Omental fat pad (tissue), 3 donors: ENCODE measurements at regions not wholly inside any gene's neighbourhood (a gene's known extent, or its start where the extent isn't known, plus 50 kb on each side); places are given as distances from the start of the nearest gene placed in this dataset.

ENCODE experiments used
- ATAC-seq: fragments of 150-250 bp; one replicate; pipeline ENCODE4 v1.9.1; 2016; ENCODE audit warnings: mild to moderate bottlenecking, moderate library complexity; ENCODE audit not compliant: low FRiP score
- DNase-seq: peaks from one replicate; pipeline ENCODE4 v3.0.0-alpha.2; 2019; ENCODE audit warnings: low spot score
- CTCF ChIP-seq, 3 donors: fragments of 450-650 bp; IDR thresholded peaks; one replicate each; pipeline ENCODE4 v1.5.1; 2016 to 2017; ENCODE audit warnings: antibody characterized with exemption in 3 of 3, mild to moderate bottlenecking in 3 of 3, moderate library complexity in 2 of 3

DNA sequence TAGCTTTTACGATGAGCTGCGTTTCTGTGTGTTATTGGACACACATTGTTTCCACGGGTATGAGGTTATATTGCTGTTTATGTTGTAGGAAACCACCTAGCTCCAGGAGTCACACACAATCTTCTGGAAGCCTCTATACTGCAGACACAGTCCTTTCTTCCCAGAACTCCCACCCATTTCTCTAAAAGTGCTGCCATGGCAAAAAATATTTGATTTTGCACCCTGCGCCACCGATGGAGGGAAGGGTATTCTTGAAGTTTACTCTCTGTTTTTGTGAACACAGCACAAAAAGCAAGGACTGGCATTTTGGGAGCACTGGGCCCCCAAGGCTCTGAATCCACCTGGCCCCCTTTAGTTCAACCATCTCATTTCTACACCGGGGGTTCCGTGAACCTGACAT, 187.5 kb downstream of the ICE1 start:
- no peak for ATAC-seq
- no peak for DNase-seq
- TF ChIP-seq CTCF (IDR thresholded peaks at IDR 0.05): no peak

GRCh38 chr5:5605170-5605764, 182.8 kb downstream of the ICE1 start:
- TF ChIP-seq CTCF (IDR thresholded peaks at IDR 0.05): no peak
- DNase-seq (no peak), ATAC-seq (no peak)

DNA sequence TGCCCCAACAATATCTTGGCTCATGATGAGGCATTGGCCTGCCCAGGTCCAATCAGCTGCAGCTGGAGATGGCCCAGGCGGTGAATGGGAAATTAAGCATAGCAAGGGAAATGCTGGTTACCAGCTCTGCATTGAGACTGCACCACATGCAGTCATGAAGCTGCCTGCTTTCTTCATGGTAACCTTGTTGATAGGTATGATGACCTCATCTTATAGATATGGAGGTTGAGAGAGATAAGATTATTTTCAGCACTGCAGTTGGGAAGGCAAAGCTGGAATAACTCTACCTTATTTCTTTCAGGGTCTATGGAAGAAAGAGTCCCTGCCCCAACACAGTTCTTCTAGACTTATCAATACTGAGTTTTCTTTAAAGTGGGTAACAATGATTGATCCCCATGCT, 180.1 kb downstream of the ICE1 start:
- no peak for ATAC-seq
- no peak for DNase-seq
- TF ChIP-seq CTCF (IDR thresholded peaks at IDR 0.05): no peak

DNA sequence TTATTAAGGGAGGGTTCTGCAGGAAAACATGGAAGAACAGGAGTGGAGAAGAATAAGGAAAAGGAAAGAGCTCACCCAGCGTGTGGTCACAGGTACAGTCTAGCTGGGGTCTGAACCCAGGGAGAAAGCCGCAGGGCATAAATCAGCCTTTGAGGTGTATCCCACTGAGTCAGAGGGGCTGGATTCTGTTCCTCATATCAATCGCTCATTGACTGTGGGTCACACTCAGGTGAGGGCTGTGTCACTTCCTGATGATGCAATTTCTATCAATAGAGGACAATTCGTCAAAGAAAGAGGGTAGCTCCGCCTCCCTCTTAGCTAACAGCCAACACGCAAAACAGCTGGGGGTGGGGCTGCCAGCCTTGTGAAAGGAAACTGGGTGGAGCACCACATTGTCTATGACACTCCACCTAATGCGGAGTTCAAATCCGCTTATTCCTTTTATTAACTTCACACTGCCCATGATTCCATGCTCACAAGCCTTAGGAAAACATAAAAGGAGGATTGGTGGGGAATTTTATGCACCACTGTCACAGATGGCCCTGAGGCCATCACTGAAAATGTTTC, 176.2 kb downstream of the ICE1 start:
- no peak for TF ChIP-seq CTCF (IDR thresholded peaks at IDR 0.05)
- ATAC-seq (no peak), DNase-seq (no peak)

GRCh38 chr5:5593391-5593790, 170.9 kb downstream of the ICE1 start:
- ATAC-seq (no peak), DNase-seq (no peak)
- no peak for TF ChIP-seq CTCF (IDR thresholded peaks at IDR 0.05)

DNA sequence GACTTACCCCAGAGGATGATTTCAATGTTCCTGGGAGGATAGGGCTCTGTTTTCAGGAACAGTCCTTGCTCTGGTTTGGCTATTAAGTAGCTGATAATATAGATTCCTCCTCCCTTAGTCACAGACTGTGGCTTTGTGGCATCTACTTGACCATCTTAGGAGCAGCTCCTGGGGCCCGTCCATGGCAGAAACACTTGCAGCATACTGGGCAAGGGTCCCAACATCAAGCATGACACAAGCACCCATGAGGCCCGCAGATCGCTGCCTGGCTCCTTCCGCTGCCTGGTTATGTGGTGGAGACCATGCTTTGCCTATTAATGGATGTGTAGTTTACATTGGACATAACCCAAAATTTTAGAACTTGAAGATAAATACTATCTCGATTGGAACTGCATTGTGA, 170.1 kb downstream of the ICE1 start:
- TF ChIP-seq CTCF (IDR thresholded peaks at IDR 0.05): no peak
- DNase-seq (no peak), ATAC-seq (no peak)

- DNase-seq: no peak
- no peak for TF ChIP-seq CTCF (IDR thresholded peaks at IDR 0.05)
- no peak for ATAC-seq
These were observed 169.1 kb downstream of the ICE1 start for GRCh38 chr5:5591567-5591966.
